GM18511 (cell line): ENCODE measurements at regions not wholly inside any gene's neighbourhood (a gene's known extent, or its start where the extent isn't known, plus 50 kb on each side); places are given as distances from the start of the nearest gene placed in this dataset.

ENCODE experiments used
- ATAC-seq: cut with Tn5 transposase; IDR thresholded peaks from one replicate; pipeline ENCODE4 v1.9.1; 2021; ENCODE audit warnings: mild to moderate bottlenecking, moderate library complexity; ENCODE audit not compliant: unreplicated experiment

DNA sequence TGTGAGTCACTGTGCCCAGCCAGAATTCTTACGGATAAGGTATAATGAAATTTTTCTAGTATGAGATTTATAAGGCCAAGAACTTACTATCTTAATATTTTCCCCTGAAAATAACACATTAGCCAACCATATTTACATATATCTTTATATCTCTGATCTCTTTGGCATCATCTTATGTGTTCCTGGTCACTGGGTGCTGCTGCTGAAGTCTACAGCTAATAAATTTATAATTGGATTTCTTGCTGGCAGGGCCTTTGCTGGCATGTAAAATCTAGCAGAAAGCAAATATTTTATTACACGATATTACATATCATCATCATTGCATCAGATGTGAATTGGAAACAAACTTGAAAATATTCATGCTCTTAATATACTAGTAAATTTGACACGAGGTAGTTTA is 590.7 kb downstream of the ANXA1 start:
- no peak for ATAC-seq

DNA sequence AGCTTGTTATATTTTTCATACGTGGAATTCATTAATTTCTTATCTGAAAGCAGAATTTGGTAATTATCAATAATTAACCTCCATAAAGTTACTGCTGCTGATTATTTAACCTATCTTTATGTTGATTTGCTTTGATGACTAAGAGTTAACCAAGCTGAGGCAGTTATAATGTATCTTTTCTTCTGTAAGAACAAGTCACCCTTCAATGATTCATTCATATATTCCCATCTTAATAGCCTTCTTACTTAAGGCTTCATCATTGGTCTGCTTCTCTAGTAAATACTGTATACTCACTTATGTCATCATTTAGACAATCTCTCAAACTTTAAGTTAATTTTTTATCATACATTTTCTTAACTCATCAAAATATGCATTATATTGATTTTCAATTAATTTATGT is 592.2 kb downstream of the ANXA1 start:
- no peak for ATAC-seq

DNA sequence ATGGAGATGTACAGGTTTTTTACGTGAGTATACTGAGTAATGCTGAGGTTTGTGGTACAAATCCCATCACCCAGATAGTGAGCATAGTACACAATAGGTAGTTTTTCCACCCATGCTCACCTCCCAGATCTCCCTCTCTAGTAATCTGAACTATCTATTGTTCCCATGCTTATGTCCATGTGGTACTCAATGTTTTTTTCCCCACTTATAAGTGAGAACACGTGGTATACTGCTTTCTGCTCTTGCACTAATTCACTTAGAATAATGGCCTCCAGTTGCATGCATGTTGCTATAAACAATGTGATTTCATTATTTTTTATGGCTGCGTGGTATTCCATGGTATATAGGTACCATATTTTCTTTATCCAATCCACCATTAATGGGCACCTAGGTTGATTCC is 593.9 kb downstream of the ANXA1 start:
- no peak for ATAC-seq

DNA sequence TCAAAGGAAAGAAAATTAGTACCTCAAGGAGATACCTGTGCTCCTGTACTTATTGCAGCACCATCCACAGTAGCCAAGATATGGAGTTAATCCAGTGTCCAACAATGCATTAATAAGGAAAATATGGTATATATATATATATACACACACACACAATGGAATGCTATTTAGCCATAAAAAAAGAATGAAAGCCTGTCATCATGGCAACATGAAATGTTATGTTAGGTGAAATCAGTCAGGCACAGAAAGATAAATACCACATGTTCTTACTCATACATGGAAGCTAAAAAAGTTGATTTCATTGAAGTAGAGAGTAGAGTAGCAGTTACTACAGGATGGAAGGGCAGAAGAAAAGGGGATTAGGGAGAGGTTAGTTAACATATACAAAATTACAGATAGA is 601.5 kb downstream of the ANXA1 start:
- ATAC-seq, result no peak

DNA sequence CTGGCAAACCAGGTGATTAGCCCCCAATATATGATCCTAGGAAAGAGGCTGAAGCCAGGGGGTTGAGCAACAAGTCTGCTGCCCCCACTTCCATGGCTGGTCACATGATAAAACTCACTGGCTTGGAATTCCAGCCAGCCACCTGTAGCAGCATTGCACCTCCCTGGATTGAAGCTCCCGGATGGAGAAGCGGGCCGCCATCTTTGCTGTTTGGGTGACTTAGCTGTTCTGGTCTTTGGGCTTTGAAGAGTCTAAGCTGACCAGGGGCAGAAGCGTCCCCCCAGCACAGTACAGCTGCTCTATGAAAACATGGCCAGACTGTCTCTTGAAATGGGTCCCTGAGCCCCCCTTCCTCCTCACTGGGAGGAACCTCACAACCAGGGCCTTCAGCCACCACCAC is 610.2 kb downstream of the ANXA1 start:
- ATAC-seq, result no peak

DNA sequence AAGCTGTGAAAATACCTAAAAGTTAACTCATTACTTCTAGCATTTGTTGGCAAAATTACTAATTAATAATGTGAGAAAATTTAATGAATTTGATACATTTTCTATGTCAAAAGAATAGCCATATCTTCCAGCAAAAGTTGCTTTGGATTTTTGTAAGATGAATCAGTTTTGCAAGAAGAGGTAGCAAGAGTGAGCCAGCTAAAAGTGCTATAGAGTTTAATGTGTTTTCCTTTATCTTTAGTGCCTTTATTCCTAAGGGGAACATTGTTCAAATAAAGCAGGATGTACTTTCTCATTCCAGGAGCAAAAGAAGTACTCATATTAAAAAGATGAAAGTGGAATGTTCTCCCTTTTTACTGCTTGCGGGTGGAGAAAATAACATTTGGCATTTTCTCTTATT is 622.2 kb downstream of the ANXA1 start:
- no peak for ATAC-seq

DNA sequence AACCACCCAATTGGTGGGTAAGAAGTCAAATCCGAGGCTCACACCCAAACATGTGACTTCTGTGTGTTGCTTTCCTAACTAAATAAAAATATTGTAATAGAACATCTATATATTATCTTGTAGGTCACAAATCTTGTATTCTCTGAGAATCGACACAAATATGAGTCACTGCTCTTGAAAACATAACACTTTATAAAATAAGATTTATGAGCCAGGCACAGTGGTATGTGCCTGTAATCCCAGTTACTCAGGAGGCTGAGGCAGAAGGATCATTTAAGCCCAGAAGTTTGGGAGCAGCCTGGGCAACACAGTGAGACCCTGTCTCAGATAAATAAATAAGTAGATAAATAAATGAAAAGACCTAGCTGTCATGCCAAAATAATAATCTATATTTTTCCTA is 624.1 kb downstream of the ANXA1 start:
- ATAC-seq, result no peak

DNA sequence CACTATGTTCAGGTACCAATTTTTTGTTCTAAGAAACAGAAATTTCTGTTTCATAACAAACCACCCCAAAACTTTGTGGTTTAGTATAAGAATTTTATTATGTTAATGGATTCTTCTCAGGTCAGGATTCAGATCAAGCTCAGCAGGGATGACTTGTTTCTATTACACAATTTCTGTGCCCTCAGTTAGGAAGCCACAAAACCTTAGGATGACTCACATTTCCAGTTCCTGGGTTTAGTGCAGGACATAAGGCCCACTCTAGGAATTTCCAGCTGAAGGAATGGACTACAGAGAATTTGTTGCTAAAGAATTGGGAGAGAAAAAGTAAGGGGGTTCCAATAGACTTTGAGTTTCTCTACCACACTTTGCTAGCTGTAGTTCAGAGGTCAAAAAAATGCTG is 629.3 kb downstream of the ANXA1 start:
- ATAC-seq, result no peak

DNA sequence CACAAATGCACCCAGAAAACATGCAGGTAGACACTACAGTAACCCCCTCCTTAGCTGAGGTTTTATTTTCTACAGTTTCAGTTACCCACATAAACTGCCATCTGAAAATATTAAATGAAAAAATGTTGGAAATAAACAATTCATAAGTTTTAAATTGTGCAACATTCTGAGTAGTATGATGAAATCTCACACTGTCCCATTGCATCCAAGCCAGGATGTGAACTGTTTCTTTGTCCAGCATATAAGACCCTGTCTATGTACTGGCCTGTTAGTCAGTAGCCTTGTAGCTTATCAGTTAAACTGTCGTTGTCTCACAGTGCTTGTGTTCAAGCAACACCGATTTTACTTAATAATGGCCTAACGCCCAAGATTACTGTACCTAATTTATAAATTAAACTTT is 630.5 kb downstream of the ANXA1 start:
- ATAC-seq, result no peak

DNA sequence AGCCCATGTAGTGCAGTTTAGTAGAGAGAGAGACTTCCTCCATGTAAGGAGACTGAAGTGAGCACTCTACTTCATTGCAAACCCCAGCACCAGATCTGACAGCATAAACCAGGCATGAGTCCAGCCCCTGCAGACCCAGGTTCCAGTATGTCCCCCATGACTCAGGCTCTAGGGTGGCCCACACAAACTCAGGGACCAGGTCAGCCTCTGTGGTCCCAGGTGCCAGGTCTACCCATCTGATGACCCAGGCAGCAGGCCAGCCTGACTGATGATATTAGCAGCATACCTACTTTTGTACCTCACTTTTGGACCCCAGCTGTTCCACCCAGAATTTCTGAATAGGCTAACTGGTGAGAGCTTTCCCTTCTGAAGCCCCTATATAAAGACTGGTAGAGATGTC is 647.8 kb downstream of the ANXA1 start:
- no peak for ATAC-seq

DNA sequence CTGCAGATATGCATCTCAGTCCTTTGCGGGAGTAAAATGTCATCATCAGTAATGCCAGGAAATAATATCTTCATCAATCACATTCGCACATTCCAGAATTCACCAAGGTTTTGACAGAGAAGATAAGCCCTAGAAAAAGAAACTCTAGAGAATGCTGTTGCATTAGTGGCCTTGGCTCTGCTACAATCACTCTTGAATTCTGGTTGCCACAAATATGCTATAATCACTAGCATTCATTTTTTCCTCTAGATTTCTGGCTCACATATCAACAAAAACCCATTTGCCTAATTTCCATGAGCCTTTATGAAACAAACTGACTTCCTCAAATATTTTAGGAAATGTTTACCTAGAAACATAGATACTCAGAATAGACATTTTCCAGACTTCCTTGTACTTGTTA is 653.4 kb downstream of the ANXA1 start:
- no peak for ATAC-seq

DNA sequence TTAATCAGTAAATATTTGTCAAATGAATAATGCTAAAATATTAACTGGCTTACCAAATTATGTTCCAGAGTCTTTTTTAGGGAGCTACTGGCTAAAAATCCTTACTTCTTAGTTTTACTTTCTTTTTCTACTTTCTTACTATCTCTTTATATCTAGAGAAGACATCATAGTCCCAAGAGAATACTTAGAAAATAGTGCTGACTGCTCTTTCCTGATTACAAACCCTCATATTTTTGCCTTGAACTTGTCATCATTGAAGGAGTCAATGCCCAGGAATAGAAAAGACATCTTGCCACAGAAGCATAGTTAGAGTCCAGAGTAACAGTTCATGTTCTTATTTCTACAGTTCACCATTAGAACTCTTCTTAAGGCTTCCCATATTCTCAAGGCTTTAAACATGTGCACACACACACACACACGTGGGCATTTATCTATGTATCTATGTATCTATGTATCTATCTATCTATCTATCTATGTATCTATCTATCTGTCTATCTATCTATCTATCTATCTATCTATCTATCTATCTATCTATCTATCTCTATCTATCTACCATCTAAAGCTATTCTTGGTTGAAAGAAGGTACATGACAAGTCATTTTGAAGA is 654.3 kb downstream of the ANXA1 start:
- no peak for ATAC-seq

DNA sequence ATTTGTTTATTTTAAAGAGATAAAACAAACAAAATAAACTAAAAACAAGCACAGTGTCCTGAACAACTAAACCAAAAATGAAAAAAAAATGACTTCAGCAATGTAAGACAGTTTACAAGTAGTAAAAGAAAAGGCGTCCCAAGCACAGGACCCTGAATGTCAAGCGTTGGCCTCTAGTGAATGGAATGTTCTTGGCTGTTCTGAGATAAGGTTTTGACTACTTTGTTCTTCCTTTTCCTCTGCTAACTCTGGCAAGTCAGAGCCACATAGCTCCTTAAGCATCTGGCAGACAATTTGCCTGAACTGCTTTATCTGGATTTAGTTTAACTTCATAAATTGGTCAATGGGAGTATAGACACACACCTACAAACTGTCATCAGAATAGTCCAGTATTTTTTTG is 655.2 kb downstream of the ANXA1 start:
- no peak for ATAC-seq

DNA sequence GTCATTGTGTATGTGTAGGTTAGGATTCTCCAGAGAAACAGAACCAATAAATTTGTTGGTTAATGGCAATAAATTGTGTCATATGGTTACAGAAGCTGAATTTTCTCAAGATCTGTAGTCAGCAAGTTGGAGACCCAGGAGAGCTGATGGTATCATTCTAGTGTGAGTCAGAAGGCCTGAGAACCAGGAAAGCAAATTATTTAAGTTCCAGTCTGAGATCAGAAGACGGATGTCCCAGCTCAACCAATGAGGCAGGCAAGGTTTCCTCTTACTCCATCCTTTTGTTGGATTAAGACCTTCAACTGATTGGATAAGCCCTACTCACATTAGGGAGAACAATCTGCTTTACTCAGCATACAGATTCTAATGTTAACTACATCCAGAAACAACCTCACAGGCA is 656.3 kb downstream of the ANXA1 start:
- ATAC-seq, result no peak

DNA sequence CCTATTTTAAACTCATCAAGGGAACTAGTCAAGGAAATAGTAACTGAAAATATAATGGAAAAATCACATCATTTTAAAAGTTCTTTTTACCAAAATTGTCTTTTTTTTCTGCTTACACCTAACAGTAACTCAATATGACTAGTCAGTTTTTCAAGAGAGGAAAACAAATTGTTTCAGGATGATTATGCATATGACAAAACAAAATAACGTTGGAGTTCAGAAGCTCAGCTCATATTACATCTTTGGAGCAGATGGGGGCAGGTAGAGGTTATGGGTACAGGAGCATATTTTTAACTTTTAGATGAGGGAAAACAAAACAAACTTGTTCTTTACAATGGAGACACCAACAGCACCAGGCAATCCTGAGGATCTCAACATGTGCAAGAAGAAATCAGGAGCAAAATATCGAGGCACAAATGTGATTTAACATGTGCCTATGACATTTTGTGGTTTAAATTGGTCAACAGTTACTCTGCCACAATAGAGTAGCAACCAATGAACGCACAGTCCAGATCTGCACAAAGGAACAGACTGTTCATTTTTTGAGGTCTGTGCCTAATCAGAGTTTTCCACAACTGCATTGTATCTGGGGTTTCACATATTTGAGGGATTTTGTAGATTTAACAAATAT is 659.0 kb downstream of the ANXA1 start:
- ATAC-seq, result no peak

DNA sequence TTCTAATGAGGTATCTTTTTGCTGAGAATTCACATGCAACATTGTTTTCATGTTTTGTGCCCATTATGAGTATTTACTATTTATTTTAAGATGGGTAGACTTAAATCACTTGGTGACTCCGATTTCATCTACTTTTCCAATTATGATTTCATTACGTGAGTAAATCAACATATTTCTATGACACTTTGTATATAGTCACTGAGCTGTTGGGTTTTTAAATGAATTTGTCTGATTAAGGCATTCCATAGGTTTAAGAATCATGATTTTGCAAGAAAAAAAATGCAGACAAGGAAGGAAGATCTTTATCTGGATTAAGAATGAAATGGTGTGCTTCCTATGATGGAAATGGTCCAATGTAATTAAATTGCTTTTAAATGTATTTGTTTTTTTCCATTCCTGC is 661.9 kb downstream of the ANXA1 start:
- no peak for ATAC-seq

DNA sequence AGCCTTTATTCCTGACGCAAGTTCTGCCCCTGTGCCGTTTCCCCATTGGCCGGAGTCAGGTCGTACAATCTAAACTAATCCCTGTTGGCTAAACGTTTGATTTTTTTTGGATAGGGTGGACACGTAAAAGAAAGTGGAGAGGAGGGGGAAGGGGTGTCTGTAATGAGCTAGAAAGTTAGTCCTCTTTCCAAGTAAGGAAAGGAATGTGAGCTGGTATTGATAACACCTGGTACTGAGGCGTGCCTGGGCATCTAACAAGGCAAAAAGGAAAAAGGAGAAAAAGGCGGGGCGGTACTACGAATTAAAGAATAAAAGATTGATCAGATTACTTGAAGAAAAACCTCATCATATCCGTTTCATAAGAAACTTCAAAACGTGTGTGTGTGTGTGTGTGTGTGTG is 665.2 kb downstream of the ANXA1 start:
- no peak for ATAC-seq

DNA sequence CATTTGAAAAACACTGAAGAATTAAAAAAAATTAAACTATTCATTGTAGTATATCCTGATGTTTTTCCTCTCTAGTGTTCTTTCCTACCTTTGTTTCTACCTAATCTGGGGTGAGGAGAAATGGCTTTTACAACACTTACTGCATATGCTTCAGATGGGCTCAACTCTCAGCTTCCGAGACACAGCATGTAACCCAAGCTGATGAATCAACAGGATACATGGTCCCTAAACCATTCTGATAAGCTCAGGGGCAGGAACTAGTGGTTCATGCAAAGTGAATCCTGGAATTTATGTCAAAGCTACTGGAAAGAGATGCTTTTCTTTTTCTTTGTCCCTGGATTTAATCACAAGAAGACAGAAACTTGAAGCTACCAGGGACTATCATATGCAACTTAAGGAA is 672.5 kb upstream of the RORB start:
- no peak for ATAC-seq

DNA sequence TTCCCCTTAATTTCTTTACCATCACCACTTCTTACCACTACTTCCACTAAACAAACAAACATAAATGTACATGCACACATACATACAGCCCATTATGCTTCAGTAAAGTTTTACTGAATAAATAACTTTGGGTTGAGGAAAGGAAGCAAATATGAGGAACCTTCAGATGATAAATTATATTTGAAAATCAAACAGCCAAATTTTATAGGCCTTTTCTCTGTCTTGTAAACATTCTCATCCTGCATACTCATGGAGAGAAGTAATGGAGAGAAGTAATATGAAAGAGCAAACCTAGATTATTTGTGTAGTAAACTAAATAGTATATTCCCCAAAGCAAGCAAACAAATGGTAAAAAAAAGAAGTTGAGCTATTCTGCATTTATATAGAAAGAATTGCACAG is 658.3 kb upstream of the RORB start:
- ATAC-seq, result no peak

DNA sequence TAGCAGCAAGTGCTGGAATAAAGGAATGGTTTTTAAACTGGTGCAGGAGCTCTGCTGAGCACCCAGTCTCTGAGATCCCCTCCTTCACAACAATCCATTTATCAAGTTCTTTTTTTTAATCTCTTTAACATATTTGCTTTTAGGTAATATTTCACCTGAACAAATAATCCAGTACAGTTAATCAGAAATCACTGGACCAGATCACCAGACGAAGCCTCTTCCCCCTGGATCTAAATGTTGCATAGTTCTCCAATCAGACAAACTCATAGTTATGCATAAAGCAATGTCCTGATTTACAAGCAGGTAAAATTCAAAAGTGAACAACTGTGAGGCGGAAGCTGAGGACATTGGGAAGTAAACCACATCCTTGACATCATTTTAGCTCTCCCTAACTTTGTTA is 657.7 kb upstream of the RORB start:
- no peak for ATAC-seq

DNA sequence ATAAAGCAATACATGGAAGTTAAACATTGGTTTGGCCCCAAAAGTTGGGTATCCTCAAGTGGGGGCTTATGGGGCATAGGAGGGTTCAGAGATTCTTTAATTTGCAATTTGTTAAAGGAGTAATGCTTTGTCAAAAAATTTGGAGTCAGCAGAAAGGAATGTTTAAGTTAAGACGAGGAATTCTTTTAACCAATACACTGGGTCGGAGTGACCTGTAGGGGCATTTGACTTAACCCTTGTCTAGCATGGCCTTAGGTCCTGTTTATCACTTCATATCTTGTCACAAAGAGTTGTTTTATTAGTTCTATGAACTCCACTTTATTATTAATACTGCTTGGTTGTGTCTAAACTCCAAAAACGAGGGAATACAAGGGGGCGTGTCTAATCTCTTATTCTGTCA is 656.1 kb upstream of the RORB start:
- ATAC-seq, result no peak

DNA sequence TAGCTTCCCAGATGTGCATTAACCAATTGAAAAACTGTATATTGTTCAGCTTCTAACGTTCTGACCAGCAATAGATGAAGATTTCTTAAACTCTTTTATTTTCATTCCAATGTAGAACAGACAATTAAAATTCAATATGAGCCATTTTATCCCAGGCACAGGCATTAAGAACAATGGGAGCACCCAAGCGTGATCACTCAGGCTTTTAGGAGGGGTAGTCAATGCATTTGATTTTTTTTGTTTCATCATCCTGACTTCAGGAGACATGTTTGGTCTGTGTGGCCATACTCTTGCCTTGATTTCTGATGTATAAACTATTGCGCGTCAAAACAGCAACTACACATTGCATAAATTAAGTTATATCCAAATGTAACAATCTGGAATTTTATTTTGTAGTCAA is 653.0 kb upstream of the RORB start:
- no peak for ATAC-seq

DNA sequence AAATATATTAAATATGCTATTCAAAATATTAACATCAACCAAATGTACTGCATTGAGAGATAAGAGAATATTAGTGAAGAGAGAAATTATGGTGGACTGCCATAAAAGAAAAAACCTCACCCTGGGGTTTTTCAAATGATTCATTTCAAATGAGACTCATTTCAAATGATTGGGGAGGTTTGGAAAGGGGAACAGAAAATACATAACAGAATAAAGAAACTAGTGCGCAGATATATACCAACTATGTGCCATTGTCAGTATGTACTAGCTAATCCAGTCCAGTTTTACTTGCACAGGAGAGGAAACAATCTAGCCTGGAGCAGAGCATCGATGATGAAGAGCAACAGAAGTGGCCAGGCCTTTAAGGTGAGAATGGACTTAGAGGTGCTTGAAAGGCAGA is 651.6 kb upstream of the RORB start:
- peak; percentile 84 for ATAC-seq
